LNCaP clone FGC (cell line): ENCODE measurements at regions not wholly inside any gene's neighbourhood (a gene's known extent, or its start where the extent isn't known, plus 50 kb on each side); places are given as distances from the start of the nearest gene placed in this dataset.

Experiments
- DNase-seq: peaks from one replicate; pipeline ENCODE4 v3.0.0-alpha.2; 2011; ENCODE audit warnings: low read depth
- H3K4me3 ChIP-seq: 2 replicates; pipeline ENCODE4 v1.5.1; 2011; ENCODE audit warnings: mild to moderate bottlenecking, low read depth, low read length, control low read depth
- TF ChIP-seq, protein P1 (sequence below): IDR thresholded peaks from 2 replicates; pipeline ENCODE4 v1.5.1; 2012; ENCODE audit warnings: mild to moderate bottlenecking; ENCODE audit not compliant: control insufficient read depth, insufficient read depth; ENCODE audit errors: extremely low read depth

GRCh38 chr2:186125625-186126024 lies 360.4 kb upstream of the ZC3H15 start:
- TF ChIP-seq, protein P1, sequence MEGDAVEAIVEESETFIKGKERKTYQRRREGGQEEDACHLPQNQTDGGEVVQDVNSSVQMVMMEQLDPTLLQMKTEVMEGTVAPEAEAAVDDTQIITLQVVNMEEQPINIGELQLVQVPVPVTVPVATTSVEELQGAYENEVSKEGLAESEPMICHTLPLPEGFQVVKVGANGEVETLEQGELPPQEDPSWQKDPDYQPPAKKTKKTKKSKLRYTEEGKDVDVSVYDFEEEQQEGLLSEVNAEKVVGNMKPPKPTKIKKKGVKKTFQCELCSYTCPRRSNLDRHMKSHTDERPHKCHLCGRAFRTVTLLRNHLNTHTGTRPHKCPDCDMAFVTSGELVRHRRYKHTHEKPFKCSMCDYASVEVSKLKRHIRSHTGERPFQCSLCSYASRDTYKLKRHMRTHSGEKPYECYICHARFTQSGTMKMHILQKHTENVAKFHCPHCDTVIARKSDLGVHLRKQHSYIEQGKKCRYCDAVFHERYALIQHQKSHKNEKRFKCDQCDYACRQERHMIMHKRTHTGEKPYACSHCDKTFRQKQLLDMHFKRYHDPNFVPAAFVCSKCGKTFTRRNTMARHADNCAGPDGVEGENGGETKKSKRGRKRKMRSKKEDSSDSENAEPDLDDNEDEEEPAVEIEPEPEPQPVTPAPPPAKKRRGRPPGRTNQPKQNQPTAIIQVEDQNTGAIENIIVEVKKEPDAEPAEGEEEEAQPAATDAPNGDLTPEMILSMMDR: no peak
- no peak overlapping the region for H3K4me3 ChIP-seq
- DNase-seq: peak; percentile 38

DNA sequence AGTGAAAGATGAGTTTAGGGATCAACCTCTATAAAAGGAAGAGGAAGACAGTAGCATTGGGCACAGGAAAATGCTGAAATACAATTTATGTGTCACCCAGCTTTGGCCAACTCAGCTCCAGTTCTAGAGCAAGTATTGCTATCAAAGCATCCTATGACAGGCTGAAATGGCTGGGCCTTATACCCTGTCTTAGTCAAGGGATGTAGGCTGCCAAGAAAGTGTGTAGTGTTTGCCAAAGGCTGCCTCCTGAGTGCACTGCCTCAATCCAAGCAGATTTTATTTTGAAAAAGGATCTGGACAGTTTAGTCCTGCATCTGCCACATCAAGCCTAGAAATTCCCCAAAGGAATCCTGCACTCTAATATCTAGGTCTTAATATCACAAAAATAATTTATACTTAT lies 359.9 kb upstream of the ZC3H15 start:
- TF ChIP-seq, protein P1: no peak
- DNase-seq: no peak
- no peak overlapping the region for H3K4me3 ChIP-seq

- no peak overlapping the region for H3K4me3 ChIP-seq
- DNase-seq: peak; percentile 83
- TF ChIP-seq, protein P1: no peak
Observed at GRCh38 chr2:186129767-186130581, 356.1 kb upstream of the ZC3H15 start.

DNA sequence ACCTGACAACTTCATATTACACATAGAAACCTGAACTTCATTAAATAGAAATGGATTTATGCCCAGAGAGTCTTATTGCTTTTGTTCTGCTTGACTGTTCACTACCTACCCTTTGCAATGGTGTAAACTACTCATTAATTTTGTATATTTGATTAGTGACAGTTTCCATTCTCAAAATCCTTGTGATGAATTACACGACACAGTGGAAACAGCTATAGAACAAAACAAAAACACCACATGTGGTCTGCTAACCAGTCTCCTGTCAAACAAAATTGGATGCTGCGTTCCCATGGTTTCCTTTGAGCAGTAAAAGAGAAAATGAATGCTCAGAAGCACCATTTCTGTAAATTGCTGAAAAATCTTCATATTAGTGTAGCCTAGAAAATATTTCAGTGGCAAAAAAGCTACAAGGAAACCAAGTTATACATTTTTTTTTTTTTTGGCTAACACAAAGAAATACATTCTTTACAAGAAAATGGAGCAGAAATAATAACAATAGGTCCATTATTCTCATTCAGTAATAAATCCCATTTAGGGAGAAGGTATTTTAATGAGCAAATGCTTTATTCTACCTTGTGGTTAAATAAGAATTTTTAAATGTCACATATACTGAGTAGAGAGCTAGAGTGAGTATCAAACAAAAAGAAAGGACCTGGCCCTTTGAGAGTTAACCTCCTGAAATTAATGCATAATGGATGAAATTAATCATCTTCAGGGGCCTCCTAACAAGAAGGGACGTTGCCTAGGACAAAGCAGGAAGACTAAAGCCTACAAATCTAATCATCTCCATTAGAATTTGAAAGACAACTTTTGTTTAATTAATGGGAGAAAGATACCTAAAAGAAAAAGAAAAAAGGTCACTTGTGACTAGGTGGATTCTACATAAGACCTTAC lies 355.1 kb upstream of the ZC3H15 start:
- H3K4me3 ChIP-seq: no peak overlapping the region
- TF ChIP-seq, protein P1: no peak
- no peak for DNase-seq

DNA sequence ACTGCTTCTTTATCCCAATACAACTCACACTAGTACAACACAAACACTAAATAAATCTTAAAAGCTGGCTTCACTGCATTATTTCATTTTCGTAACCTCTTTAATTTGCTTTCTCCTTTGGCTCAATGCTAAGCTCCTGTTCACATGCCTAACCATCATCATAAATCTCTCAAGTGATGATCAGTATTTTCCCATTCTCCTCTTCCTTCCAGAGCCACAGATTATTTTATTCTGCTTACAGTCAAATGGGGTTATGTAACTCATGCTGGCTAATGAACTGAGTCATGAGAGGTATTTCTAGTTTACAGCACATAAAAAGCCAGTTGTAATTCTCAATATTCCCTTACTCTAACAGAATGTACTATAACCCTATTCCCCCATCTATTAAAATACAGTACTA lies 350.4 kb upstream of the ZC3H15 start:
- H3K4me3 ChIP-seq: no peak overlapping the region
- no peak for DNase-seq
- TF ChIP-seq, protein P1: no peak

- no peak for DNase-seq
- no peak overlapping the region for H3K4me3 ChIP-seq
- TF ChIP-seq, protein P1: no peak
Observed at GRCh38 chr2:186136860-186137259, 349.2 kb upstream of the ZC3H15 start.

GRCh38 chr2:186138845-186139244 lies 347.2 kb upstream of the ZC3H15 start:
- DNase-seq: no peak
- H3K4me3 ChIP-seq: no peak overlapping the region
- TF ChIP-seq, protein P1: no peak
